Activated naive CD4-positive, alpha-beta T cell treated with anti-CD3 and anti-CD28 coated beads for 36 hours (primary cell): ENCODE measurements at regions not wholly inside any gene's neighbourhood (a gene's known extent, or its start where the extent isn't known, plus 50 kb on each side); places are given as distances from the start of the nearest gene placed in this dataset.
"Not testable (repeated sequence)": the region's sequence is repeated elsewhere in the genome, so short reads cannot be mapped to it uniquely, and the experiment has no call there.

Experiments used
- CTCF ChIA-PET: fragments of 350-600 bp; sonication (Branson Sonifier 250); formaldehyde crosslinking; loops from one replicate; lab custom pipeline; 2021; ENCODE audit warnings: antibody characterized with exemption; lab: Charles Lee
- DNase-seq: peaks from one replicate; pipeline ENCODE4 v3.0.0-alpha.2; 2020
- H3K27ac Mint-ChIP-seq: one replicate; pipeline ENCODE4 v1.8.0; 2021; ENCODE audit warnings: mild to moderate bottlenecking, mixed read lengths
- H3K27me3 Mint-ChIP-seq: one replicate; pipeline ENCODE4 v1.8.0; 2021; ENCODE audit warnings: low read depth, mixed read lengths
- H3K36me3 Mint-ChIP-seq: one replicate; pipeline ENCODE4 v1.8.0; 2021; ENCODE audit warnings: low read depth, mixed read lengths
- H3K4me1 Mint-ChIP-seq: one replicate; pipeline ENCODE4 v1.8.0; 2021; ENCODE audit warnings: low read depth, mixed read lengths
- H3K4me3 Mint-ChIP-seq: one replicate; pipeline ENCODE4 v1.8.0; 2021; ENCODE audit warnings: mild to moderate bottlenecking, moderate library complexity, mixed read lengths
- H3K9me3 Mint-ChIP-seq: one replicate; pipeline ENCODE4 v1.8.0; 2021; ENCODE audit warnings: mixed read lengths
- intact Hi-C: fragments of 100-400 bp; cut with micrococcal nuclease; formaldehyde crosslinking; loops from one replicate; pipeline ENCODE4 v1.15.1; 2023

- Mint-ChIP-seq H3K9me3 (peaks cover 2% of the 10 kb centered on the region), H3K27me3 (no peaks in the 10 kb centered on the region), H3K27ac (no peak overlapping the region), H3K4me3 (no peak overlapping the region), H3K4me1 (no peaks in the 10 kb centered on the region), H3K36me3 (no peaks in the 10 kb centered on the region)
- CTCF ChIA-PET = no interaction called here
- intact Hi-C loops = no loop called here
- DNase-seq = no peak
Observed at GRCh38 chr4:165799384-165799815, 73.6 kb upstream of the TLL1 start.

- Mint-ChIP-seq H3K27ac (no peak overlapping the region), H3K4me1 (no peaks in the 10 kb centered on the region), H3K9me3 (peaks cover 2% of the 10 kb centered on the region), H3K4me3 (no peak overlapping the region), H3K36me3 (no peaks in the 10 kb centered on the region), H3K27me3 (no peaks in the 10 kb centered on the region)
- intact Hi-C loops = no loop called here
- no peak for DNase-seq
- CTCF ChIA-PET = no interaction called here
Observed at GRCh38 chr4:165802452-165802851, 70.6 kb upstream of the TLL1 start.

- no peak for DNase-seq
- H3K36me3 Mint-ChIP-seq = no peaks in the 10 kb centered on the region
- no peaks in the 10 kb centered on the region for H3K27me3 Mint-ChIP-seq
- peaks cover 2% of the 10 kb centered on the region for H3K9me3 Mint-ChIP-seq
- H3K4me1 Mint-ChIP-seq = no peaks in the 10 kb centered on the region
- intact Hi-C loops = no loop called here
- no peak overlapping the region for H3K4me3 Mint-ChIP-seq
- CTCF ChIA-PET = no interaction called here
- no peak overlapping the region for H3K27ac Mint-ChIP-seq
Observed at GRCh38 chr4:165803005-165803404, 70.0 kb upstream of the TLL1 start.

- CTCF ChIA-PET = no interaction called here
- DNase-seq = no peak
- no peaks in the 10 kb centered on the region for H3K36me3 Mint-ChIP-seq
- H3K9me3 Mint-ChIP-seq = no peaks in the 10 kb centered on the region
- H3K27me3 Mint-ChIP-seq = no peaks in the 10 kb centered on the region
- no peak overlapping the region for H3K27ac Mint-ChIP-seq
- intact Hi-C loops = no loop called here
- no peaks in the 10 kb centered on the region for H3K4me1 Mint-ChIP-seq
- no peak overlapping the region for H3K4me3 Mint-ChIP-seq
Observed at GRCh38 chr4:165805406-165805805, 67.6 kb upstream of the TLL1 start.

GRCh38 chr4:165806613-165807012 lies 66.4 kb upstream of the TLL1 start:
- CTCF ChIA-PET = no interaction called here
- no peak for DNase-seq

GRCh38 chr4:165810726-165811125 lies 62.3 kb upstream of the TLL1 start:
- H3K36me3 Mint-ChIP-seq = no peaks in the 10 kb centered on the region
- H3K27ac Mint-ChIP-seq = no peak overlapping the region
- no peaks in the 10 kb centered on the region for H3K9me3 Mint-ChIP-seq
- DNase-seq = no peak
- no peak overlapping the region for H3K4me3 Mint-ChIP-seq
- no peaks in the 10 kb centered on the region for H3K4me1 Mint-ChIP-seq
- CTCF ChIA-PET = no interaction called here
- no peaks in the 10 kb centered on the region for H3K27me3 Mint-ChIP-seq
- intact Hi-C loops = no loop called here

More at GRCh38 chr4:165806613-165807012, 66.4 kb upstream of the TLL1 start:
- no peaks in the 10 kb centered on the region for H3K36me3 Mint-ChIP-seq
- no peaks in the 10 kb centered on the region for H3K9me3 Mint-ChIP-seq
- H3K4me1 Mint-ChIP-seq = no peaks in the 10 kb centered on the region
- no peaks in the 10 kb centered on the region for H3K27me3 Mint-ChIP-seq
- no peak overlapping the region for H3K27ac Mint-ChIP-seq
- intact Hi-C loops = no loop called here
- no peak overlapping the region for H3K4me3 Mint-ChIP-seq

GRCh38 chr4:165813606-165814005 lies 59.4 kb upstream of the TLL1 start:
- H3K27ac Mint-ChIP-seq = no peak overlapping the region
- no peak for DNase-seq
- H3K36me3 Mint-ChIP-seq = no peaks in the 10 kb centered on the region
- no peaks in the 10 kb centered on the region for H3K4me1 Mint-ChIP-seq
- no peak overlapping the region for H3K4me3 Mint-ChIP-seq
- no peaks in the 10 kb centered on the region for H3K27me3 Mint-ChIP-seq
- CTCF ChIA-PET = no interaction called here
- intact Hi-C loops = no loop called here
- H3K9me3 Mint-ChIP-seq = peaks cover 2% of the 10 kb centered on the region

- intact Hi-C loops = no loop called here
- DNase-seq = no peak
- CTCF ChIA-PET = no interaction called here
- peaks cover 2% of the 10 kb centered on the region for H3K9me3 Mint-ChIP-seq
- H3K4me3 Mint-ChIP-seq = no peak overlapping the region
- H3K36me3 Mint-ChIP-seq = no peaks in the 10 kb centered on the region
- H3K27me3 Mint-ChIP-seq = no peaks in the 10 kb centered on the region
- H3K27ac Mint-ChIP-seq = no peak overlapping the region
- H3K4me1 Mint-ChIP-seq = no peaks in the 10 kb centered on the region
Observed at GRCh38 chr4:165814256-165815020, 58.6 kb upstream of the TLL1 start.

GRCh38 chr4:165819126-165819525 lies 53.9 kb upstream of the TLL1 start:
- H3K9me3 Mint-ChIP-seq, H3K36me3 Mint-ChIP-seq, H3K27me3 Mint-ChIP-seq, DNase-seq, H3K4me3 Mint-ChIP-seq, intact Hi-C loops, H3K4me1 Mint-ChIP-seq, CTCF ChIA-PET, H3K27ac Mint-ChIP-seq: not testable (repeated sequence)
